ENCODE measurements at regions not wholly inside any gene's neighbourhood (a gene's known extent, or its start where the extent isn't known, plus 50 kb on each side); places are given as distances from the start of the nearest gene placed in this dataset.
A peak's percentile ranks its signal among the peaks of the same experiment; 100 is the strongest.

DNA sequence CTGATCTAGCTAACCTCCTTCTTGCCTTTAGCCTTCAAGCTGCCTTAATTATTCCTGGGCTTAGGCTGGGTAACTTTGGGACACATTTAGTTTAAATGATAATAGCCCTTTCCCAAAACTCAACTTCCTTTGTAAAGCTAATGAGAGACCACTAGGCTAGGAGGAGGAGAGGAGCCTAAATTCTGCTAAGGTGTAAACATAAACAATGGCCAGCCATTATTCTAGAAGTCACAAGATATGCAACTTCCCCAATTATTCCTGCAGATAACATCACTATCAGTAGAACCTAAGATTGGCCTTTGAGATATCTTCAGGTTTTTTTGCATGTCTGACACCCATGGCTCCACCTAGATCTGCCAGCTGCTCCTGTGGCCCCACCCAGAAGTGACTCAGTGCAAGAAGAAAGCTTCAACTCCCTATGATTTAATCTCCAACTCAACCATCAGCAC lies 131.2 kb upstream of the FAM20A start:
- ATAC-seq, result no peak
- Histone ChIP-seq H3K9me3 (no peaks in the 10 kb centered on the region), H3K36me3 (no peaks in the 10 kb centered on the region), H3K27ac (peak overlapping the region in 2 of 10 donors; percentile 76 to 83), H3K27me3 (no peaks in the 10 kb centered on the region), H3K4me1 (peaks cover 3 to 38% (median 26%) of the 10 kb centered on the region in 9 donors), H3K4me3 (no peak overlapping the region)
- TF ChIP-seq, protein P1, sequence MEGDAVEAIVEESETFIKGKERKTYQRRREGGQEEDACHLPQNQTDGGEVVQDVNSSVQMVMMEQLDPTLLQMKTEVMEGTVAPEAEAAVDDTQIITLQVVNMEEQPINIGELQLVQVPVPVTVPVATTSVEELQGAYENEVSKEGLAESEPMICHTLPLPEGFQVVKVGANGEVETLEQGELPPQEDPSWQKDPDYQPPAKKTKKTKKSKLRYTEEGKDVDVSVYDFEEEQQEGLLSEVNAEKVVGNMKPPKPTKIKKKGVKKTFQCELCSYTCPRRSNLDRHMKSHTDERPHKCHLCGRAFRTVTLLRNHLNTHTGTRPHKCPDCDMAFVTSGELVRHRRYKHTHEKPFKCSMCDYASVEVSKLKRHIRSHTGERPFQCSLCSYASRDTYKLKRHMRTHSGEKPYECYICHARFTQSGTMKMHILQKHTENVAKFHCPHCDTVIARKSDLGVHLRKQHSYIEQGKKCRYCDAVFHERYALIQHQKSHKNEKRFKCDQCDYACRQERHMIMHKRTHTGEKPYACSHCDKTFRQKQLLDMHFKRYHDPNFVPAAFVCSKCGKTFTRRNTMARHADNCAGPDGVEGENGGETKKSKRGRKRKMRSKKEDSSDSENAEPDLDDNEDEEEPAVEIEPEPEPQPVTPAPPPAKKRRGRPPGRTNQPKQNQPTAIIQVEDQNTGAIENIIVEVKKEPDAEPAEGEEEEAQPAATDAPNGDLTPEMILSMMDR (IDR thresholded peaks at IDR 0.05), result no peak
- no peak for DNase-seq
- intact Hi-C loops (cut with DNase I), result no loop called here

DNA sequence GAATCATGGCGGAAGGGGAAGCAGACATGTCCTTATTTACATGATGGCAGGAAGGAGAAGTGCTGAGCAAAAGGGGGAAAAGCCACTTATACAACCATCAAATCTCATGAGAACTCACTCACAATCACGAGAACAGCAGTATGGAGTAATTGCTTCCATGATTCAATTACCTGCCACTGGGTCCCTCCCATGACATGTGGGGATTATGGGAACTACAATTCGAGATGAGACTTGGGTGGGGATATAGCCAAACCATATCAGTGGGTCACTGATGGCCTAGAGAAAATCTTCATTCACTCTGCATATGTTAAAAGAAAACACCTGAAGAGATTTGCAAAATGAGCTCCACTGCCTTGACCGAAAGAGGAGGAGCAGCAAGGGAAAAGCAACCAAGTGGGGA lies 130.3 kb upstream of the FAM20A start:
- no peak for ATAC-seq

DNA sequence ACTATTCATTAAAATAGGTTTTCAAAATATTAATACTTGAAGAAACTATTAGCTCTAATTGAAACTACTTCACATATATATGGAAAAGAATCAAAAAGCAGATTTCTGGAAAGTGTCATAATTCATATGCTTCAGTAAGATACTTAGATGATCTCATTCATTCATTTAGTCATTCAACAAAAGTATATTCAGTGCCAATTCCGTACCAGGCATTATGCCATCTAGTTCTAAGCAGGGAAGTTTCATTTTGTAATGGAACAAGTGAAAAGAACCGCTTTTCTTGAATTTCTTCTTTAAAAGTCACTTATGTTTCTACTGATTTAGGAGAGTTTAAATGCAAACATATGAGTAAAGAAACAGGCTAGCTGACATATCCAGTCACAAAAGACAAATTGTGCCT lies 118.3 kb upstream of the FAM20A start:
- no peak for ATAC-seq
- intact Hi-C loops (cut with DNase I), result no loop called here

More for the DNA sequence above, 130.3 kb upstream of the FAM20A start:
- no peak overlapping the region for H3K27ac ChIP-seq
- DNase-seq, result no peak
- no peaks in the 10 kb centered on the region for H3K9me3 ChIP-seq
- peaks cover 3 to 30% (median 26%) of the 10 kb centered on the region in 9 donors for H3K4me1 ChIP-seq
- TF ChIP-seq, protein P1 (IDR thresholded peaks at IDR 0.05), result no peak
- WGBS, 2 donors, result 57 to 69% methylated on average over 4 of the region's 4 CpGs
- H3K36me3 ChIP-seq, result no peaks in the 10 kb centered on the region
- H3K4me3 ChIP-seq, result no peak overlapping the region
- H3K27me3 ChIP-seq, result no peaks in the 10 kb centered on the region
- intact Hi-C loops (cut with DNase I), result no loop called here

DNA sequence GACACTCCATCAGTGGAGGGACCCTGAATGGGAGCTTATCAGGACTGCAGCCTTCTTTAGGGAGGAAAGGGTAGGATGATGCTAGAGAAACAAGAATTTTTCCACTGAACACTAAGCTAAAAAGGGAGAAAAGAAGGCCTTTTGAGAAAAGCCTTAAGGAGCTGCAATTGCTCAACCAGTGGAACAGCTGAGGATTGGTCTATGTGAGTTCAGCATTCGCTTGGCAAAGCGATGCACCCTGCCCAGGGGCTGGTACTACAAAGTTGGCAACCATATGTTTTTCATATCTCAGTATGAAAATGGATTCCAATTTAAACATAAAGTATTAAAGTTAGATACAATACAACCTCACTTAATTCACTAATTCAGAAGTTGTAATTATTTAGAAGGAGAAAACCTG lies 117.8 kb upstream of the FAM20A start:
- Histone ChIP-seq H3K27ac (no peak overlapping the region), H3K9me3 (peaks cover 0 to 8% (median 0%) of the 10 kb centered on the region in 11 donors), H3K27me3 (no peaks in the 10 kb centered on the region), H3K36me3 (no peaks in the 10 kb centered on the region), H3K4me3 (no peak overlapping the region), H3K4me1 (no peaks in the 10 kb centered on the region)
- TF ChIP-seq, protein P1 (IDR thresholded peaks at IDR 0.05), result no peak
- DNase-seq, result no peak
- WGBS, 2 donors, result 90 to 95% methylated on average over 2 of the region's 2 CpGs
- ATAC-seq, result no peak
- intact Hi-C loops (cut with DNase I), result no loop called here

More for the DNA sequence above, 118.3 kb upstream of the FAM20A start:
- no peak overlapping the region for H3K4me3 ChIP-seq
- TF ChIP-seq, protein P1 (IDR thresholded peaks at IDR 0.05), result no peak
- no peaks in the 10 kb centered on the region for H3K36me3 ChIP-seq
- peaks cover 0 to 8% (median 0%) of the 10 kb centered on the region in 11 donors for H3K9me3 ChIP-seq
- no peak for DNase-seq
- 76 to 88% methylated on average over 2 of the region's 2 CpGs for WGBS, 2 donors
- H3K27me3 ChIP-seq, result no peaks in the 10 kb centered on the region
- H3K27ac ChIP-seq, result no peak overlapping the region
- H3K4me1 ChIP-seq, result no peaks in the 10 kb centered on the region

Data from heart right ventricle (tissue), 16 donors.